Omental fat pad (tissue), 3 donors: ENCODE measurements at regions not wholly inside any gene's neighbourhood (a gene's known extent, or its start where the extent isn't known, plus 50 kb on each side); places are given as distances from the start of the nearest gene placed in this dataset.

Experiments used
- ATAC-seq: fragments of 150-250 bp; one replicate; pipeline ENCODE4 v1.9.1; 2016; ENCODE audit warnings: mild to moderate bottlenecking, moderate library complexity; ENCODE audit not compliant: low FRiP score
- DNase-seq: peaks from one replicate; pipeline ENCODE4 v3.0.0-alpha.2; 2019; ENCODE audit warnings: low spot score
- CTCF ChIP-seq, 3 donors: fragments of 450-650 bp; IDR thresholded peaks; one replicate each; pipeline ENCODE4 v1.5.1; 2016 to 2017; ENCODE audit warnings: antibody characterized with exemption in 3 of 3, mild to moderate bottlenecking in 3 of 3, moderate library complexity in 2 of 3

GRCh38 chr12:85642288-85642687 lies 193.9 kb downstream of the RASSF9 start:
- ATAC-seq (no peak), DNase-seq (no peak)

GRCh38 chr12:85642808-85643207 lies 193.4 kb downstream of the RASSF9 start:
- TF ChIP-seq CTCF (IDR thresholded peaks at IDR 0.05) = no peak
- no peak for DNase-seq

More at GRCh38 chr12:85642288-85642687, 193.9 kb downstream of the RASSF9 start:
- no peak for TF ChIP-seq CTCF (IDR thresholded peaks at IDR 0.05)

GRCh38 chr12:85644508-85644907 lies 191.7 kb downstream of the RASSF9 start:
- no peak for TF ChIP-seq CTCF (IDR thresholded peaks at IDR 0.05)
- no peak for ATAC-seq
- no peak for DNase-seq

More at GRCh38 chr12:85642808-85643207, 193.4 kb downstream of the RASSF9 start:
- no peak for ATAC-seq

- TF ChIP-seq CTCF (IDR thresholded peaks at IDR 0.05) = no peak
- ATAC-seq = no peak
- DNase-seq = no peak
These were observed 182.3 kb downstream of the RASSF9 start for GRCh38 chr12:85653731-85654455.

GRCh38 chr12:85654456-85654840 lies 181.8 kb downstream of the RASSF9 start:
- DNase-seq (no peak), ATAC-seq (no peak)
- no peak for TF ChIP-seq CTCF (IDR thresholded peaks at IDR 0.05)

GRCh38 chr12:85656561-85656960 lies 179.6 kb downstream of the RASSF9 start:
- no peak for ATAC-seq
- TF ChIP-seq CTCF (IDR thresholded peaks at IDR 0.05) = no peak
- DNase-seq = no peak

- no peak for ATAC-seq
- no peak for TF ChIP-seq CTCF (IDR thresholded peaks at IDR 0.05)
These were observed 179.0 kb downstream of the RASSF9 start for GRCh38 chr12:85657251-85657650.

More at GRCh38 chr12:85657251-85657650, 179.0 kb downstream of the RASSF9 start:
- no peak for DNase-seq
